Sigmoid colon (tissue), 4 donors: ENCODE measurements at regions not wholly inside any gene's neighbourhood (a gene's known extent, or its start where the extent isn't known, plus 50 kb on each side); places are given as distances from the start of the nearest gene placed in this dataset.

Experiments used
- EP300 ChIP-seq, 4 donors: sonication (generic); formaldehyde crosslinking; IDR thresholded peaks; one replicate each; pipeline ENCODE4 v1.6.1; 2017; ENCODE audit warnings: antibody characterized with exemption in 4 of 4
- POLR2A ChIP-seq, 2 donors: fragments of 450-650 bp; IDR thresholded peaks; one replicate each; pipeline ENCODE4 v1.6.1; 2016; ENCODE audit warnings: antibody characterized with exemption in 2 of 2, mild to moderate bottlenecking in 2 of 2, moderate library complexity in 2 of 2
- POLR2AphosphoS5 ChIP-seq, 4 donors: sonication (generic); formaldehyde crosslinking; IDR thresholded peaks; one replicate each; pipeline ENCODE4 v1.6.1; 2017; ENCODE audit warnings: antibody characterized with exemption in 4 of 4
- TF ChIP-seq, protein P1 (sequence below), 4 experiments: fragments of 450-650 bp in 3 of 4; fragments of 200-600 bp in 1 of 4; IDR thresholded peaks; one replicate each; pipeline ENCODE4 v1.5.1; 2016 to 2019; ENCODE audit warnings: antibody characterized with exemption in 4 of 4, mild to moderate bottlenecking in 3 of 4, moderate library complexity in 2 of 4

DNA sequence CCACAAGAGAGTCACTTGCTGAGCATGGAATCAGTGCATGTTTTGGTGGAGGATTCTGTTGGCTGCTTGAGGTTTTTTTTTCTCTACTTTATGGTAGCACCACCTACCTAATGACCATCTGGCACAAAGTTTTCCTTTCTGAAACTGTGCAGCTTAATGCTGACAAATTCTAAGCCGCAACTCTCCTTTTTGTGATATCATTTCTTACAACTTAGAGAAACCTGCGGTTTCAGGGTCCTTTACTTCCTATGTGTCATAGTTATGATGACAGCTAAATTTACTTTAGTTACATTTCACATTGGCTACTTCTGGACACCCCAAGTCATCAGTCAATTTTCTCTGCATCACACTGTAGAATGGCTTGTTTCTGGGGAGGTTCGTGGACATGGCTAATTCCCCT lies 115.4 kb upstream of the TMTC4 start:
- TF ChIP-seq, protein P1, sequence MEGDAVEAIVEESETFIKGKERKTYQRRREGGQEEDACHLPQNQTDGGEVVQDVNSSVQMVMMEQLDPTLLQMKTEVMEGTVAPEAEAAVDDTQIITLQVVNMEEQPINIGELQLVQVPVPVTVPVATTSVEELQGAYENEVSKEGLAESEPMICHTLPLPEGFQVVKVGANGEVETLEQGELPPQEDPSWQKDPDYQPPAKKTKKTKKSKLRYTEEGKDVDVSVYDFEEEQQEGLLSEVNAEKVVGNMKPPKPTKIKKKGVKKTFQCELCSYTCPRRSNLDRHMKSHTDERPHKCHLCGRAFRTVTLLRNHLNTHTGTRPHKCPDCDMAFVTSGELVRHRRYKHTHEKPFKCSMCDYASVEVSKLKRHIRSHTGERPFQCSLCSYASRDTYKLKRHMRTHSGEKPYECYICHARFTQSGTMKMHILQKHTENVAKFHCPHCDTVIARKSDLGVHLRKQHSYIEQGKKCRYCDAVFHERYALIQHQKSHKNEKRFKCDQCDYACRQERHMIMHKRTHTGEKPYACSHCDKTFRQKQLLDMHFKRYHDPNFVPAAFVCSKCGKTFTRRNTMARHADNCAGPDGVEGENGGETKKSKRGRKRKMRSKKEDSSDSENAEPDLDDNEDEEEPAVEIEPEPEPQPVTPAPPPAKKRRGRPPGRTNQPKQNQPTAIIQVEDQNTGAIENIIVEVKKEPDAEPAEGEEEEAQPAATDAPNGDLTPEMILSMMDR (IDR thresholded peaks at IDR 0.05) = no peak
- no peak for TF ChIP-seq POLR2AphosphoS5 (IDR thresholded peaks at IDR 0.05)
- TF ChIP-seq POLR2A (IDR thresholded peaks at IDR 0.05) = no peak
- TF ChIP-seq EP300 (IDR thresholded peaks at IDR 0.05) = no peak
